Keratinocyte (primary cell): ENCODE measurements at regions not wholly inside any gene's neighbourhood (a gene's known extent, or its start where the extent isn't known, plus 50 kb on each side); places are given as distances from the start of the nearest gene placed in this dataset.

Source experiments
- DNase-seq: peaks from one replicate; pipeline ENCODE4 v3.0.0-alpha.2; 2011; ENCODE audit warnings: low read depth, missing footprints, low spot score
- FAIRE-seq: peaks from 2 replicates; lab custom pipeline; 2011; peaks lifted over from hg19 to GRCh38; lab: Jason Lieb, UNC
- H2AFZ ChIP-seq: 2 replicates; pipeline ENCODE4 v1.6.0; 2012; ENCODE audit warnings: low read length, control low read depth, inconsistent platforms; ENCODE audit not compliant: control insufficient read depth
- H3K27ac ChIP-seq: 2 replicates; pipeline ENCODE4 v1.5.1; 2011; ENCODE audit warnings: low read length; ENCODE audit not compliant: control insufficient read depth, insufficient read depth
- H3K27me3 ChIP-seq: 3 replicates; pipeline ENCODE4 v1.6.0; 2011; ENCODE audit warnings: low read length; ENCODE audit not compliant: control insufficient read depth, insufficient read depth; ENCODE audit errors: extremely low read depth
- H3K36me3 ChIP-seq, 2 experiments: 2 replicates in 1 of 2; 3 replicates in 1 of 2; pipeline ENCODE4 v1.5.1; 2011; ENCODE audit warnings: low read length in 2 of 2, mild to moderate bottlenecking in 1 of 2; ENCODE audit not compliant: control insufficient read depth in 2 of 2, insufficient read depth in 2 of 2; ENCODE audit errors: extremely low read depth in 1 of 2
- H3K4me1 ChIP-seq: 3 replicates; pipeline ENCODE4 v1.5.1; 2011; ENCODE audit warnings: low read length; ENCODE audit not compliant: control insufficient read depth, insufficient read depth; ENCODE audit errors: extremely low read depth
- H3K4me2 ChIP-seq: 3 replicates; pipeline ENCODE4 v1.6.0; 2011; ENCODE audit warnings: low read depth, low read length; ENCODE audit not compliant: control insufficient read depth, insufficient read depth; ENCODE audit errors: extremely low read depth
- H3K4me3 ChIP-seq, 3 experiments: fragments of 200-600 bp in 1 of 3; sonication (generic) in 1 of 3; 2 replicates in 2 of 3; 3 replicates in 1 of 3; pipeline ENCODE4 v1.5.1; 2011 to 2016; ENCODE audit warnings: low read length in 3 of 3, mild to moderate bottlenecking in 3 of 3, control low read depth in 2 of 3, inconsistent platforms in 1 of 3, low read depth in 1 of 3, mixed read lengths in 1 of 3, mixed run types in 1 of 3, moderate library complexity in 1 of 3; ENCODE audit not compliant: control insufficient read depth in 2 of 3, insufficient read depth in 2 of 3; ENCODE audit errors: extremely low read depth in 1 of 3
- H3K79me2 ChIP-seq: 2 replicates; pipeline ENCODE4 v1.6.0; 2012; ENCODE audit warnings: low read length; ENCODE audit not compliant: control insufficient read depth, insufficient read depth
- H3K9ac ChIP-seq: 3 replicates; pipeline ENCODE4 v1.6.0; 2011; ENCODE audit warnings: low read length; ENCODE audit not compliant: control insufficient read depth, insufficient read depth; ENCODE audit errors: extremely low read depth
- H3K9me1 ChIP-seq: 3 replicates; pipeline ENCODE4 v1.6.0; 2011; ENCODE audit warnings: low read length; ENCODE audit not compliant: control insufficient read depth, insufficient read depth; ENCODE audit errors: extremely low read depth
- H3K9me3 ChIP-seq: 2 replicates; pipeline ENCODE4 v1.5.1; 2012; ENCODE audit warnings: low read depth, low read length; ENCODE audit not compliant: control insufficient read depth
- H4K20me1 ChIP-seq: 3 replicates; pipeline ENCODE4 v1.6.0; 2011; ENCODE audit warnings: low read length; ENCODE audit not compliant: control insufficient read depth, insufficient read depth; ENCODE audit errors: extremely low read depth
- EZH2 ChIP-seq: IDR thresholded peaks from one replicate; pipeline ENCODE4 v1.6.1; 2012; ENCODE audit warnings: inconsistent platforms, mild to moderate bottlenecking, low read length, moderate library complexity
- dilution Hi-C: fragments of 300-500 bp; cut with MboI; formaldehyde crosslinking; loops from one replicate; pipeline ENCODE4 v1.7.0; 2020; ENCODE audit warnings: low sequenced_read_pairs; ENCODE audit not compliant: extremely low pct_ligation_motif_present
- TF ChIP-seq, protein P1 (sequence below), 3 experiments: IDR thresholded peaks in 1 of 3; conservative IDR thresholded peaks in 1 of 3; optimal IDR thresholded peaks in 1 of 3; 2 replicates in 2 of 3; 3 replicates in 1 of 3; pipeline versions ENCODE3 to v1.5.1; 2011; ENCODE audit warnings: low read length in 3 of 3, mild to moderate bottlenecking in 3 of 3, moderate library complexity in 2 of 3, control low read depth in 1 of 3, inconsistent platforms in 1 of 3; ENCODE audit not compliant: insufficient read depth in 2 of 3; ENCODE audit errors: extremely low read depth in 1 of 3

DNA sequence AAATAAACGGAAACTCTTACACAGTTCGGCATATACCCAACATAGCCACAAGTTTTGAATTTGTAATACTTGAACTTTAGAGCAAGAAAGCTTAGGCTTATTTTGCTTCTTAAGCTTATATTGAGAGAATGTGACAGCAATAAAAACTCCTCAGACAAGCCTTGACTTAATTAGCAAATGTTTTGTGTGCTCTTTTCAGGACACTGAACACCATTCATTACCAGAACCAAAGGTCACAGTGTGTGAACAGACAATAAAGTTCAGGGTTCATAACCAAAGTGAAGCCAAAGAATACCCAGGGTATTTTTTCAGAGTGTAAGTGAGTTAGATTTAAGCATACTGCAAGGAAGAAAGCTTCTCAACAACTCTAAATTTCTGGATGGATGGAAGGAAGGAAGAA, 605.8 kb downstream of the METTL4 start:
- DNase-seq: no peak
- no peak overlapping the region for H3K27ac ChIP-seq
- H3K4me3 ChIP-seq: no peak overlapping the region
- H3K79me2 ChIP-seq: no peaks in the 10 kb centered on the region
- H3K9ac ChIP-seq: no peak overlapping the region
- no peaks in the 10 kb centered on the region for H3K36me3 ChIP-seq
- no peak overlapping the region for H3K4me2 ChIP-seq
- no peaks in the 10 kb centered on the region for H3K9me1 ChIP-seq
- H2AFZ ChIP-seq: no peak overlapping the region
- FAIRE-seq: no peak
- no peaks in the 10 kb centered on the region for H3K4me1 ChIP-seq
- TF ChIP-seq, protein P1, sequence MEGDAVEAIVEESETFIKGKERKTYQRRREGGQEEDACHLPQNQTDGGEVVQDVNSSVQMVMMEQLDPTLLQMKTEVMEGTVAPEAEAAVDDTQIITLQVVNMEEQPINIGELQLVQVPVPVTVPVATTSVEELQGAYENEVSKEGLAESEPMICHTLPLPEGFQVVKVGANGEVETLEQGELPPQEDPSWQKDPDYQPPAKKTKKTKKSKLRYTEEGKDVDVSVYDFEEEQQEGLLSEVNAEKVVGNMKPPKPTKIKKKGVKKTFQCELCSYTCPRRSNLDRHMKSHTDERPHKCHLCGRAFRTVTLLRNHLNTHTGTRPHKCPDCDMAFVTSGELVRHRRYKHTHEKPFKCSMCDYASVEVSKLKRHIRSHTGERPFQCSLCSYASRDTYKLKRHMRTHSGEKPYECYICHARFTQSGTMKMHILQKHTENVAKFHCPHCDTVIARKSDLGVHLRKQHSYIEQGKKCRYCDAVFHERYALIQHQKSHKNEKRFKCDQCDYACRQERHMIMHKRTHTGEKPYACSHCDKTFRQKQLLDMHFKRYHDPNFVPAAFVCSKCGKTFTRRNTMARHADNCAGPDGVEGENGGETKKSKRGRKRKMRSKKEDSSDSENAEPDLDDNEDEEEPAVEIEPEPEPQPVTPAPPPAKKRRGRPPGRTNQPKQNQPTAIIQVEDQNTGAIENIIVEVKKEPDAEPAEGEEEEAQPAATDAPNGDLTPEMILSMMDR (optimal IDR thresholded peaks at IDR 0.05 in 1 of 3, IDR thresholded peaks at IDR 0.05 in 1 of 3, conservative IDR thresholded peaks at IDR 0.05 in 1 of 3; ENCODE audit: extremely low read depth in 1 of 3, insufficient read depth in 2 of 3, low read length in 3 of 3): no peak
- no peak for TF ChIP-seq EZH2
- H3K9me3 ChIP-seq: no peaks in the 10 kb centered on the region
- dilution Hi-C loops: no loop called here
- H4K20me1 ChIP-seq: no peaks in the 10 kb centered on the region
- H3K27me3 ChIP-seq: no peaks in the 10 kb centered on the region

DNA sequence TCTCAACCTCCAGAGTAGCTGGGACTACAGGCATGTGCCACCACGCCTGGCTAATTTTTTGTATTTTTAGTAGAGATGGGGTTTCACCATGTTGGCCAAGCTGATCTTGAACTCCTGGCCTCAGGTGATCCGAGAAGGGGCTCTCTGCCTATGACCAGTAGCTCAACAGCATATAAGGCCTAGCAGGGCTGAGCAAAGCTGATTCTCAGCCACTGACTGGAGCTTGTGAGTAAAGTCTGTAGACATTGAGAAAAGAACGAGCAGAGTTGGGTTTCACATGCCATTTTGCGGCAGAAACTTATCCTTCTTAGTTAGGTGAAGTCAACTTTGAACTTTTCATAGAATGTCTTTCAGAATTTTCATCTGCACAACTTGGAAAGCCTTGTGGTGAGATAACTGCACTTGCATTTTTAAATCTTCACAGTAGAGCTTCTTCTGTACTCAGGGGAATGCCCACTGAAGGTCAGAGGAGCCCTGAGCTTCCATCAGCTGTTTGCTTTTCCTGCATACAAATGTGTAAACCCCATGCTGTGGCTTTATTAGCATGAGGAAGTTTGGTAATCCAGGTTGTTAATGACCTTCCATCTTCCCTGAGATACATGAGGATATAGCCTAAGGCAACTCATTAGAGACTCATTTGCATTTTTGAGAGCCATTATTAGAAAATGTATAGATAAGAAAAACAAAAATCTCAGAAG, 602.4 kb downstream of the METTL4 start:
- Histone ChIP-seq H3K9me1 (no peaks in the 10 kb centered on the region), H3K9ac (no peak overlapping the region), H4K20me1 (no peaks in the 10 kb centered on the region), H3K4me3 (no peak overlapping the region), H3K36me3 (no peaks in the 10 kb centered on the region), H3K79me2 (no peaks in the 10 kb centered on the region), H3K27me3 (no peaks in the 10 kb centered on the region), H2AFZ (no peak overlapping the region), H3K27ac (no peak overlapping the region), H3K9me3 (no peaks in the 10 kb centered on the region), H3K4me1 (no peaks in the 10 kb centered on the region), H3K4me2 (no peak overlapping the region)
- dilution Hi-C loops: no loop called here
- TF ChIP-seq, protein P1 (optimal IDR thresholded peaks at IDR 0.05 in 1 of 3, IDR thresholded peaks at IDR 0.05 in 1 of 3, conservative IDR thresholded peaks at IDR 0.05 in 1 of 3; ENCODE audit: extremely low read depth in 1 of 3, insufficient read depth in 2 of 3, low read length in 3 of 3): no peak
- TF ChIP-seq EZH2: no peak
- no peak for DNase-seq
- FAIRE-seq: no peak
